ENCODE measurements at regions not wholly inside any gene's neighbourhood (a gene's known extent, or its start where the extent isn't known, plus 50 kb on each side); places are given as distances from the start of the nearest gene placed in this dataset.

DNA sequence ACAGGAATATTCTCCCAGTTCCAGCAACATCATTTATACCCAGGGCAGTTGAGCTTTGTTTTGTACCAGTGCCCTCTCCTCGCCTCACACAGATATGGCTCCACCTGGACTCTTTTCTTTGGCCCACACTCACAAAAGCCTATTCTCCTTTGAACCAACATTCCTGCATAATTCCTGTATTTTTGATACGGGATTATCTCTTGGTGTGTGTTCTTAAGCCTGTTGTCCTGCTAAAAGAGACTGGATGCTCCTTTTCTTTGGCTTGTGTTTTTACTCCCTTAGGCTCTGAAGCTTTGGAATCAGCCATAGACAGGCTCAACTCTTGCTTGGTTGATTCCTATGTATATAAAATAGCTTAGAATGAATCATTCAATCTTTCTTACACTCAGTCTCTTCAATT is 305.4 kb upstream of the SATB1 start:
- TF ChIP-seq, protein P1, sequence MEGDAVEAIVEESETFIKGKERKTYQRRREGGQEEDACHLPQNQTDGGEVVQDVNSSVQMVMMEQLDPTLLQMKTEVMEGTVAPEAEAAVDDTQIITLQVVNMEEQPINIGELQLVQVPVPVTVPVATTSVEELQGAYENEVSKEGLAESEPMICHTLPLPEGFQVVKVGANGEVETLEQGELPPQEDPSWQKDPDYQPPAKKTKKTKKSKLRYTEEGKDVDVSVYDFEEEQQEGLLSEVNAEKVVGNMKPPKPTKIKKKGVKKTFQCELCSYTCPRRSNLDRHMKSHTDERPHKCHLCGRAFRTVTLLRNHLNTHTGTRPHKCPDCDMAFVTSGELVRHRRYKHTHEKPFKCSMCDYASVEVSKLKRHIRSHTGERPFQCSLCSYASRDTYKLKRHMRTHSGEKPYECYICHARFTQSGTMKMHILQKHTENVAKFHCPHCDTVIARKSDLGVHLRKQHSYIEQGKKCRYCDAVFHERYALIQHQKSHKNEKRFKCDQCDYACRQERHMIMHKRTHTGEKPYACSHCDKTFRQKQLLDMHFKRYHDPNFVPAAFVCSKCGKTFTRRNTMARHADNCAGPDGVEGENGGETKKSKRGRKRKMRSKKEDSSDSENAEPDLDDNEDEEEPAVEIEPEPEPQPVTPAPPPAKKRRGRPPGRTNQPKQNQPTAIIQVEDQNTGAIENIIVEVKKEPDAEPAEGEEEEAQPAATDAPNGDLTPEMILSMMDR (conservative IDR thresholded peaks at IDR 0.05), result no peak
- TF ChIP-seq EZH2 (IDR thresholded peaks at IDR 0.05; ENCODE audit: low read depth), result no peak
